ENCODE measurements at regions not wholly inside any gene's neighbourhood (a gene's known extent, or its start where the extent isn't known, plus 50 kb on each side); places are given as distances from the start of the nearest gene placed in this dataset.

GRCh38 chr18:54532962-54533361 lies 58.1 kb upstream of the DYNAP start:
- DNase-seq: no peak

Data from suppressor macrophage treated with lipopolysaccharide for 4 hours (primary cell).